ENCODE measurements at regions not wholly inside any gene's neighbourhood (a gene's known extent, or its start where the extent isn't known, plus 50 kb on each side); places are given as distances from the start of the nearest gene placed in this dataset.
A peak's percentile ranks its signal among the peaks of the same experiment; 100 is the strongest.

- ATAC-seq (no peak), DNase-seq (ENCODE audit: low spot score) (no peak)
- intact Hi-C loops (cut with DNase I): no loop called here
Measured at GRCh38 chr12:65539023-65539422, 260.5 kb downstream of the MSRB3 start.

- intact Hi-C loops (cut with DNase I): no loop called here
- ATAC-seq: no peak
- DNase-seq (ENCODE audit: low spot score): no peak
Measured at GRCh38 chr12:65540140-65540539, 261.7 kb downstream of the MSRB3 start.

- intact Hi-C loops (cut with DNase I): no loop called here
- ATAC-seq (peak; percentile 38), DNase-seq (ENCODE audit: low spot score) (no peak)
Measured at GRCh38 chr12:65546528-65546927, 268.0 kb downstream of the MSRB3 start.

GRCh38 chr12:65556676-65557437 is 267.4 kb upstream of the HMGA2 start:
- intact Hi-C loops (cut with DNase I): no loop called here
- ATAC-seq: peak; percentile 97

GRCh38 chr12:65557438-65558181 is 266.7 kb upstream of the HMGA2 start:
- ATAC-seq: peak; percentile 87
- DNase-seq (ENCODE audit: low spot score): no peak
- intact Hi-C loops (cut with DNase I): no loop called here

More at GRCh38 chr12:65556676-65557437, 267.4 kb upstream of the HMGA2 start:
- DNase-seq (ENCODE audit: low spot score): peak; percentile 87

- intact Hi-C loops (cut with DNase I): no loop called here
- ATAC-seq (no peak), DNase-seq (ENCODE audit: low spot score) (no peak)
Measured at GRCh38 chr12:65560286-65560685, 264.0 kb upstream of the HMGA2 start.

GRCh38 chr12:65561798-65562382 is 262.4 kb upstream of the HMGA2 start:
- intact Hi-C loops (cut with DNase I): no loop called here

GRCh38 chr12:65565601-65566560 is 258.4 kb upstream of the HMGA2 start:
- ATAC-seq: no peak
- intact Hi-C loops (cut with DNase I): no loop called here

More at GRCh38 chr12:65561798-65562382, 262.4 kb upstream of the HMGA2 start:
- DNase-seq (ENCODE audit: low spot score) (no peak), ATAC-seq (no peak)

GRCh38 chr12:65566751-65567150 is 257.5 kb upstream of the HMGA2 start:
- DNase-seq (ENCODE audit: low spot score) (no peak), ATAC-seq (no peak)
- intact Hi-C loops (cut with DNase I): no loop called here

More at GRCh38 chr12:65565601-65566560, 258.4 kb upstream of the HMGA2 start:
- DNase-seq (ENCODE audit: low spot score): no peak

GRCh38 chr12:65567820-65568219 is 256.5 kb upstream of the HMGA2 start:
- intact Hi-C loops (cut with DNase I): no loop called here
- DNase-seq (ENCODE audit: low spot score) (no peak), ATAC-seq (no peak)

GRCh38 chr12:65568517-65568916 is 255.8 kb upstream of the HMGA2 start:
- ATAC-seq: no peak
- DNase-seq (ENCODE audit: low spot score): no peak
- intact Hi-C loops (cut with DNase I): no loop called here

GRCh38 chr12:65570451-65571130 is 253.7 kb upstream of the HMGA2 start:
- intact Hi-C loops (cut with DNase I): no loop called here
- DNase-seq (ENCODE audit: low spot score) (no peak), ATAC-seq (no peak)

- DNase-seq (ENCODE audit: low spot score) (no peak), ATAC-seq (no peak)
- intact Hi-C loops (cut with DNase I): no loop called here
Measured at GRCh38 chr12:65574867-65575266, 249.4 kb upstream of the HMGA2 start.

GRCh38 chr12:65584016-65584415 is 240.3 kb upstream of the HMGA2 start:
- no peak for ATAC-seq
- DNase-seq (ENCODE audit: low spot score): no peak
- intact Hi-C loops (cut with DNase I): no loop called here

GRCh38 chr12:65585648-65586602 is 238.4 kb upstream of the HMGA2 start:
- ATAC-seq (no peak), DNase-seq (ENCODE audit: low spot score) (no peak)
- intact Hi-C loops (cut with DNase I): no loop called here

- intact Hi-C loops (cut with DNase I): no loop called here
- DNase-seq (ENCODE audit: low spot score) (no peak), ATAC-seq (no peak)
Measured at GRCh38 chr12:65586796-65587195, 237.5 kb upstream of the HMGA2 start.

GRCh38 chr12:65590318-65590717 is 234.0 kb upstream of the HMGA2 start:
- no peak for DNase-seq (ENCODE audit: low spot score)
- no peak for ATAC-seq
- intact Hi-C loops (cut with DNase I): no loop called here

All from sciatic nerve (tissue), 2 donors.